SK-N-SH (cell line): ENCODE measurements at regions not wholly inside any gene's neighbourhood (a gene's known extent, or its start where the extent isn't known, plus 50 kb on each side); places are given as distances from the start of the nearest gene placed in this dataset.

Experiments
- CTCF ChIA-PET: fragments of 300-600, 350-600 bp; formaldehyde crosslinking; extraction: SDS; loops from one replicate; lab custom pipeline; 2021; lab: Yijun Ruan, JAX
- POLR2A ChIA-PET: fragments of 350-600 bp; sonication (Branson Sonifier 250); formaldehyde crosslinking; extraction: SDS; loops from one replicate; lab custom pipeline; 2020; ENCODE audit warnings: antibody characterized with exemption, inconsistent platforms; lab: Yijun Ruan, JAX
- DNase-seq: peaks from one replicate; pipeline ENCODE4 v3.0.0; 2012
- H2AFZ ChIP-seq: fragments of 200-600 bp; sonication (generic); 2 replicates; pipeline ENCODE4 v1.8.1; 2016; ENCODE audit warnings: antibody characterized with exemption, mild to moderate bottlenecking, low read depth
- H3F3A ChIP-seq: fragments of 200-600 bp; sonication (generic); replicated peaks from 2 replicates; pipeline ENCODE3; 2016; ENCODE audit warnings: antibody characterized with exemption, mild to moderate bottlenecking; ENCODE audit not compliant: insufficient read depth
- H3K27ac ChIP-seq, 2 experiments: fragments of 200-500 bp in 1 of 2; fragments of 200-600 bp in 1 of 2; sonication (Bioruptor generic) in 1 of 2; sonication (generic), shearing (Covaris generic) in 1 of 2; 2 replicates each; pipeline versions ENCODE4 v1.5.1 to v1.6.1; 2014 to 2016; ENCODE audit warnings: low read depth in 2 of 2, inconsistent platforms in 1 of 2, low read length in 1 of 2, mild to moderate bottlenecking in 1 of 2, mixed read lengths in 1 of 2
- H3K27me3 ChIP-seq: fragments of 200-600 bp; sonication (generic), shearing (Covaris generic); 2 replicates; pipeline ENCODE4 v1.6.1; 2016; ENCODE audit warnings: mixed run types; ENCODE audit not compliant: insufficient read depth
- H3K36me3 ChIP-seq, 2 experiments: fragments of 200-500 bp in 1 of 2; fragments of 200-600 bp in 1 of 2; sonication (Bioruptor generic) in 1 of 2; sonication (generic) in 1 of 2; replicated peaks in 1 of 2; 2 replicates each; pipeline versions ENCODE3 to v1.5.1; 2014 to 2016; ENCODE audit warnings: low read length in 1 of 2, mild to moderate bottlenecking in 1 of 2; ENCODE audit not compliant: insufficient read depth in 2 of 2, control insufficient read depth in 1 of 2
- H3K4me1 ChIP-seq, 2 experiments: fragments of 200-500 bp in 1 of 2; fragments of 200-600 bp in 1 of 2; sonication (Bioruptor generic) in 1 of 2; sonication (generic), shearing (Covaris generic) in 1 of 2; 2 replicates each; pipeline versions ENCODE4 v1.5.1 to v1.6.1; 2014 to 2016; ENCODE audit warnings: low read depth in 1 of 2, low read length in 1 of 2, mixed run types in 1 of 2; ENCODE audit not compliant: insufficient read depth in 2 of 2, control insufficient read depth in 1 of 2
- H3K4me2 ChIP-seq: fragments of 200-600 bp; sonication (generic), shearing (Covaris generic); 2 replicates; pipeline ENCODE4 v1.6.1; 2017; ENCODE audit warnings: mixed run types
- H3K4me3 ChIP-seq, 2 experiments: fragments of 200-500 bp in 1 of 2; fragments of 200-600 bp in 1 of 2; sonication (Bioruptor generic) in 1 of 2; sonication (generic), shearing (Covaris generic) in 1 of 2; 2 replicates each; pipeline versions ENCODE4 v1.5.1 to v1.8.1; 2014 to 2016; ENCODE audit warnings: low read depth in 2 of 2, inconsistent platforms in 1 of 2, low read length in 1 of 2, mild to moderate bottlenecking in 1 of 2, mixed read lengths in 1 of 2, moderate library complexity in 1 of 2
- H3K79me2 ChIP-seq: fragments of 200-600 bp; sonication (generic); 2 replicates; pipeline ENCODE4 v1.8.1; 2017; ENCODE audit warnings: mild to moderate bottlenecking; ENCODE audit not compliant: insufficient read depth
- H3K9ac ChIP-seq: fragments of 200-600 bp; sonication (generic); 2 replicates; pipeline ENCODE4 v1.6.1; 2017; ENCODE audit warnings: mixed run types
- H3K9me2 ChIP-seq: fragments of 200-600 bp; sonication (generic); 2 replicates; pipeline ENCODE4 v1.6.1; 2017; ENCODE audit warnings: mixed run types
- H3K9me3 ChIP-seq: fragments of 200-600 bp; sonication (generic); 2 replicates; pipeline ENCODE4 v1.6.1; 2017; ENCODE audit warnings: mixed run types, mild to moderate bottlenecking, moderate library complexity
- H4K20me1 ChIP-seq: fragments of 200-600 bp; sonication (generic); 2 replicates; pipeline ENCODE4 v1.6.1; 2017; ENCODE audit warnings: mild to moderate bottlenecking, mixed run types; ENCODE audit not compliant: insufficient read depth
- CTCF ChIP-seq: fragments of 200-600 bp; sonication (generic); IDR thresholded peaks from 2 replicates; pipeline ENCODE4 v1.6.1; 2017; ENCODE audit warnings: antibody characterized with exemption, mild to moderate bottlenecking, moderate library complexity
- EP300 ChIP-seq, 2 experiments: IDR thresholded peaks; 2 replicates each; pipeline versions ENCODE4 v1.4.0 to v1.6.1; 2012; ENCODE audit warnings: borderline replicate concordance in 1 of 2, low read depth in 1 of 2, low read length in 1 of 2
- FOSL2 ChIP-seq: IDR thresholded peaks from 2 replicates; pipeline ENCODE4 v1.4.0; 2012; ENCODE audit warnings: low read depth, mild to moderate bottlenecking, moderate library complexity, borderline replicate concordance
- FOXJ3 ChIP-seq: sonication (generic); formaldehyde crosslinking; IDR thresholded peaks from 2 replicates; pipeline ENCODE4 v1.5.1; 2020; ENCODE audit warnings: mild to moderate bottlenecking, missing genetic modification reagents
- GATA2 ChIP-seq: sonication (generic); formaldehyde crosslinking; IDR thresholded peaks from 2 replicates; pipeline ENCODE4 v1.5.0; 2020; ENCODE audit warnings: mild to moderate bottlenecking, missing genetic modification reagents
- MXI1 ChIP-seq: IDR thresholded peaks from 2 replicates; pipeline ENCODE4 v1.6.1; 2012; ENCODE audit warnings: mild to moderate bottlenecking, low read depth, low read length, improper control_type of control experiment
- NFIC ChIP-seq: IDR thresholded peaks from 2 replicates; pipeline ENCODE4 v1.4.0; 2012; ENCODE audit warnings: borderline replicate concordance
- PBX3 ChIP-seq: IDR thresholded peaks from 2 replicates; pipeline ENCODE4; 2012
- RAD21 ChIP-seq: IDR thresholded peaks from 2 replicates; pipeline ENCODE4 v1.6.1; 2012; ENCODE audit warnings: mild to moderate bottlenecking, low read length
- RCOR1 ChIP-seq: fragments of 150-350 bp; IDR thresholded peaks from 2 replicates; pipeline ENCODE4 v1.6.1; 2017; ENCODE audit warnings: antibody characterized with exemption, low read length
- RFX5 ChIP-seq: IDR thresholded peaks from 2 replicates; pipeline ENCODE4 v1.6.1; 2012; ENCODE audit warnings: mild to moderate bottlenecking, improper control_type of control experiment, low read length
- SIN3A ChIP-seq: IDR thresholded peaks from 2 replicates; pipeline ENCODE4 v1.6.1; 2012; ENCODE audit warnings: low read depth, mild to moderate bottlenecking, low read length, moderate library complexity, borderline replicate concordance
- TCF12 ChIP-seq: IDR thresholded peaks from 2 replicates; pipeline ENCODE4 v1.4.0; 2012
- WGBS: methylation state at CpG from one replicate; pipeline ENCODE4 v1.1.6; 2017; ENCODE audit warnings: low lambda C conversion rate; 5-methylcytosine and 5-hydroxymethylcytosine counted together
- TF ChIP-seq, protein P1 (sequence below): IDR thresholded peaks from 2 replicates; pipeline ENCODE4 v1.4.0; 2012; ENCODE audit warnings: low read depth, borderline replicate concordance

DNA sequence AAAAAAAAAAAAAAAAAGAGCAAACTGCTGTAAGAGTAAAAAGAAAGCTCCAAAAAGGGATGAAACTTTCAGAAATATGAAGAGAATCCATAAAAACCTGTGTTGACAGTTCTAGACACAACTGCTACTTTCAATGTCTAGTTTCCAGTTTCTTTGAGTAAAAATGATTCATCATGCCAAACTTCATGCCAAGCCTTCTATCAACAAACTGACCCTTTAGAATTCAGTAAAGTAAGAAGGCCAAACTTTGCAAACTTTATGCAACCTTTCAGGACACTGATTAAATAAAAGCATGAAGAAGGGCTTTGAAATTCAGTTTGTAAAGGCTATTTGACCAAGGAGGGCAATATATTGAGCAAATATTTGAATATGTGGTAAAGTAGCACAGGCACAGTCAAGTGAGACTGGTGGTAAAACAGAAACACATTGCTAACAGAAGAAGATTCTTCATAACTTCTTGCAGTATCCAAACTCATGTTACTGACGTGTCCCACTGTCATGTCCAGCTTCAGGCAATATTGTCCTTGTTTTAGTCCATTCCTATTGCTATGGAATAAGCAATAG, 56.3 kb upstream of the CFAP20DC start:
- TF ChIP-seq FOSL2 (no peak), FOXJ3 (CRISPR knock-in tag) (no peak), CTCF (no peak), SIN3A (no peak), RFX5 (no peak), PBX3 (no peak), GATA2 (no peak), EP300 (IDR thresholded peaks at IDR 0.05; ENCODE audit: borderline replicate concordance in 1 of 2, low read depth in 1 of 2, low read length in 1 of 2) (no peak), RCOR1 (no peak)
- TF ChIP-seq, protein P1, sequence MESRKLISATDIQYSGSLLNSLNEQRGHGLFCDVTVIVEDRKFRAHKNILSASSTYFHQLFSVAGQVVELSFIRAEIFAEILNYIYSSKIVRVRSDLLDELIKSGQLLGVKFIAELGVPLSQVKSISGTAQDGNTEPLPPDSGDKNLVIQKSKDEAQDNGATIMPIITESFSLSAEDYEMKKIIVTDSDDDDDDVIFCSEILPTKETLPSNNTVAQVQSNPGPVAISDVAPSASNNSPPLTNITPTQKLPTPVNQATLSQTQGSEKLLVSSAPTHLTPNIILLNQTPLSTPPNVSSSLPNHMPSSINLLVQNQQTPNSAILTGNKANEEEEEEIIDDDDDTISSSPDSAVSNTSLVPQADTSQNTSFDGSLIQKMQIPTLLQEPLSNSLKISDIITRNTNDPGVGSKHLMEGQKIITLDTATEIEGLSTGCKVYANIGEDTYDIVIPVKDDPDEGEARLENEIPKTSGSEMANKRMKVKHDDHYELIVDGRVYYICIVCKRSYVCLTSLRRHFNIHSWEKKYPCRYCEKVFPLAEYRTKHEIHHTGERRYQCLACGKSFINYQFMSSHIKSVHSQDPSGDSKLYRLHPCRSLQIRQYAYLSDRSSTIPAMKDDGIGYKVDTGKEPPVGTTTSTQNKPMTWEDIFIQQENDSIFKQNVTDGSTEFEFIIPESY = no peak
- TF ChIP-seq, all 33 proteins: peak for 0
- Histone ChIP-seq H3K36me3 (no peaks in the 10 kb centered on the region), H3F3A (peaks cover 5% of the 10 kb centered on the region), H3K4me3 (no peak overlapping the region), H3K27me3 (no peaks in the 10 kb centered on the region), H3K9ac (no peak overlapping the region), H3K9me2 (no peaks in the 10 kb centered on the region), H3K4me1 (peaks cover 8 to 20% of the 10 kb centered on the region in 2 experiments; a peak in 3 of 4 replicates), H3K27ac (peak overlapping the region in 1 of 2 experiments; percentile 49; a peak in 1 of 4 replicates), H4K20me1 (no peaks in the 10 kb centered on the region), H3K9me3 (no peaks in the 10 kb centered on the region), H3K4me2 (peak overlapping the region; percentile 29; the same call in 1 of the 2 replicates), H2AFZ (0 out of 2 replicates have a peak overlapping the region, but pooled peaks have one; percentile 18), H3K79me2 (no peaks in the 10 kb centered on the region)
- DNase-seq = no peak
- ChIA-PET CTCF (no interaction called here), POLR2A (no interaction called here)
- WGBS = 85% methylated on average over 1 of the region's 1 CpG

DNA sequence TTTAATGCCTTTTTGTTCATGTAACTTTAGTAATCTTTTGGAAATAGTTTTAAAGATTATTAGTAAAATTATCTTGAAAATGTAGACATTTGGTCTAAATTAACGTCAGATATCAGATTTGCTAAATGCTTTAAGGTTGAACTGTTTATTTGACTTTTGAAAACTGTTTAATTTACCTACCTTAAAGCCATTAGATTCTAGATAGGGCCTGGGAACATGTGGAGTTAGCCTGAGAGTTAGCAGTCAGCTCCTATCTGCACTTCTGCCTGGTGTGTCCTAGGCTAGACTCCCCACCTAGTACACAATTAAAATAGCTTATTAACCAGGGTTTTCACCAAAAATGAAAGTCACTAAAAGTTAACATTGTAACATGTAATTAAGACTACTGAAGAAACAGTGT, 53.7 kb upstream of the CFAP20DC start:
- no peak overlapping the region for H2AFZ ChIP-seq
- DNase-seq = no peak
- H3K4me2 ChIP-seq = no peak overlapping the region
- no peaks in the 10 kb centered on the region for H3K36me3 ChIP-seq
- WGBS = 70% methylated on average over 1 of the region's 1 CpG
- H3K9me3 ChIP-seq = 0 out of 2 replicates have a peak, but pooled peaks cover 1% of the 10 kb centered on the region
- no peaks in the 10 kb centered on the region for H3K9me2 ChIP-seq
- H3K9ac ChIP-seq = no peak overlapping the region
- no peak overlapping the region; a peak in 1 of 4 replicates for H3K27ac ChIP-seq
- ChIA-PET POLR2A (no interaction called here), CTCF (interaction anchor here (0.6 to 2.1 kb wide), 4 partner anchors 50 to 706 kb away, joined by 3 to 6 read pairs (median 3); no protein-coding TSS in a partner anchor)
- peaks cover 9% of the 10 kb centered on the region for H3F3A ChIP-seq
- H3K27me3 ChIP-seq = no peaks in the 10 kb centered on the region
- H4K20me1 ChIP-seq = no peaks in the 10 kb centered on the region
- no peaks in the 10 kb centered on the region for H3K79me2 ChIP-seq
- H3K4me3 ChIP-seq = no peak overlapping the region
- no peak for TF ChIP-seq CTCF
- peak; percentile 66; the same call in 1 of the 2 replicates for TF ChIP-seq GATA2
- TF ChIP-seq EP300 (IDR thresholded peaks at IDR 0.05; ENCODE audit: borderline replicate concordance in 1 of 2, low read depth in 1 of 2, low read length in 1 of 2) = peak in 1 of 2 experiments; percentile 57; a peak in 2 of 4 replicates
- TF ChIP-seq MXI1 = 0 out of 2 replicates have a peak, but pooled peaks have one; percentile 23
- no peak for TF ChIP-seq TCF12
- TF ChIP-seq NFIC = no peak
- TF ChIP-seq RAD21 = no peak
- peaks cover 12 to 36% of the 10 kb centered on the region in 2 experiments; a peak in 3 of 4 replicates for H3K4me1 ChIP-seq
